ENCODE measurements at regions not wholly inside any gene's neighbourhood (a gene's known extent, or its start where the extent isn't known, plus 50 kb on each side); places are given as distances from the start of the nearest gene placed in this dataset.

DNA sequence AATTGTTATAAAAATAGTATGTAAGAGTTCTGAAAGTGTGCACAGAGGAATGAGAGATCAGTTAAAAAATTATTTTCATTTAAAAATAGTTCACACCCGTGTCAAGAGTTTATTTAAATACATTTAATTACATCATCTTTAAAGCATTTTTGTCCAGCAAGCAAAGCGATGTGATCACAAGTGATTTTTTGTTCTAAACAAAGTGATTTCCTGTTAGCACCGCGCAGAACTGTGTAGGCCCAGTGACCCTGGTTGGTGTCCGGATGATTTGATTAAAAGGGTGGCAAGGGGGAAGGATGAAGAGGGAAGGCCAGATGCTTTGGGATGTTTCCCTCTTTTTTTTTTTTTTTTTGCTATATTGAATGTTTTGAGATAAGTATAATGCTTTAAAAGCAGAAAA lies 227.8 kb upstream of the PITRM1 start:
- H3K27me3 ChIP-seq (ENCODE audit: insufficient read depth, low read length), result no peaks in the 10 kb centered on the region
- 93% methylated on average over 4 of the region's 5 CpGs for WGBS

DNA sequence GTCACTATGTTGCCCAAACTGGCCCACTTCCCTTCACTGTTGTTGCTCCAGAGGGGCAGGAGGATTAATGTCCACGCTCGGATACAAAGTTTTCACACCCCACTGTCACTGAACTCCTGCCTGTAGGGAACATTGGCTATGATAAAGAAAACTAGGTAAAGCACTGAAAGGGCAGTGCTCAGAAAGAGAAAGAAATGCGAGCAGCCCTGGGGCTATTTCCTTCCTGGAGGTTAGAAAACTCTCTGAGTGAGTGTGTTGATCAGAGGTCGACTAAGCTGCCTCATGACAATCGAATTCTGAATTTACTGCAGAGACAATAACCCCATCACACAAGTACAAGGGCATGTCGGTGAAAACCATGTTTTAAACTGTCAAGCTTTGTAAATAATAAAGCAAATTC lies 227.2 kb upstream of the PITRM1 start:
- Histone ChIP-seq H3K27me3 (ENCODE audit: insufficient read depth, low read length) (no peaks in the 10 kb centered on the region), H3K27ac (ENCODE audit: low read depth, low read length) (no peak overlapping the region; the same call in 1 of the 2 replicates), H3K4me1 (ENCODE audit: insufficient read depth, low read length) (peaks cover 7% of the 10 kb centered on the region; the same call in 1 of the 2 replicates), H3K36me3 (ENCODE audit: insufficient read depth, low read length) (no peaks in the 10 kb centered on the region), H3K9ac (ENCODE audit: low read depth, low read length) (no peak overlapping the region), H3K4me3 (ENCODE audit: low read length) (no peak overlapping the region), H3K9me3 (ENCODE audit: insufficient read depth, low read depth, low read length) (peaks cover 1% of the 10 kb centered on the region; the same call in 1 of the 2 replicates)
- WGBS, result 66% methylated on average over 6 of the region's 6 CpGs

More for the DNA sequence above, 227.8 kb upstream of the PITRM1 start:
- H3K4me3 ChIP-seq (ENCODE audit: low read length), result no peak overlapping the region
- H3K27ac ChIP-seq (ENCODE audit: low read depth, low read length), result no peak overlapping the region
- no peaks in the 10 kb centered on the region for H3K9me3 ChIP-seq (ENCODE audit: insufficient read depth, low read depth, low read length)
- H3K36me3 ChIP-seq (ENCODE audit: insufficient read depth, low read length), result no peaks in the 10 kb centered on the region
- H3K9ac ChIP-seq (ENCODE audit: low read depth, low read length), result no peak overlapping the region
- peaks cover 7% of the 10 kb centered on the region; the same call in 1 of the 2 replicates for H3K4me1 ChIP-seq (ENCODE audit: insufficient read depth, low read length)

DNA sequence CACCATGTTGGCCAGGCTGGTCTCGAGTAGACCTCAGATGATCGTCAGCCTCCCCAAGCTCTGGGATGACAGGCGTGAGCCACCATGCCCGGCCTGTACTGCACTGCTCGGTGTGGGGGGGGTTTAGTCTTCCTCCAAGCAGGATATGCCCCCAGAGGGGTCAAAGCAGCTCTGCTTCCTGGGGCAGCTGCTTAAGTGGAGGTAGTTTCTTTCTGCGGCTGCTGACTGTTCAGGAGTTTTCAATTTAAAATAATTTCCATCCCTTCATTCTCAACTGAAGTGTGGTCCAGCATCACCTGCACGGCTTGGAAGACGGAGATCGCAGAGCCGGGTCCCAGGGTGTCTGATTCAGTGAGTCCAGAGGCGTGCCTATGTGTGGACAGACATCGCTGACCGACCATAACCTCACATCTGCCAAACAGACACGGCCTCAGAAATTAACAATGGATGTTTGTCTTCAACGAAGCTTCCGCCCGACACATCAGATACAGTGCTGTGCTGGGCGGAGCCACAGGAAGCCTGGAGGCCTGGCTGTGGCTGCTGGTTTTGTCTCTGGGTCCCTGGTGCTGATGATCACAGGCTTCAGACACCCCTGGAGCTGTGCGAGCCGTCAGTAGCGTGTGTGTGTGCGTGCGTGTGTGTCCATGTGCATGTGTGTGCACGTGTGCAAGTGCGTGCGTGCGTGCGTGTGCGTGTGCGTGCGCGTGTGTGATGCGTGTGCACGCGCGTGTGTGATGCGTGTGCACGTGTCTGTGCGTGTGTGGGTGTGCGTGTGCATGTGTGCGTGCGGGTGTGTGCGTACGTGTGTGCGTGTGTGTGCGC lies 226.5 kb upstream of the PITRM1 start:
- 89% methylated on average over 46 of the region's 46 CpGs for WGBS
- Histone ChIP-seq H3K4me3 (ENCODE audit: low read length) (no peak overlapping the region), H3K27me3 (ENCODE audit: insufficient read depth, low read length) (no peaks in the 10 kb centered on the region), H3K36me3 (ENCODE audit: insufficient read depth, low read length) (no peaks in the 10 kb centered on the region), H3K4me1 (ENCODE audit: insufficient read depth, low read length) (peaks cover 7% of the 10 kb centered on the region; the same call in 1 of the 2 replicates), H3K27ac (ENCODE audit: low read depth, low read length) (no peak overlapping the region), H3K9ac (ENCODE audit: low read depth, low read length) (no peak overlapping the region), H3K9me3 (ENCODE audit: insufficient read depth, low read depth, low read length) (peaks cover 7% of the 10 kb centered on the region; the same call in 1 of the 2 replicates)

DNA sequence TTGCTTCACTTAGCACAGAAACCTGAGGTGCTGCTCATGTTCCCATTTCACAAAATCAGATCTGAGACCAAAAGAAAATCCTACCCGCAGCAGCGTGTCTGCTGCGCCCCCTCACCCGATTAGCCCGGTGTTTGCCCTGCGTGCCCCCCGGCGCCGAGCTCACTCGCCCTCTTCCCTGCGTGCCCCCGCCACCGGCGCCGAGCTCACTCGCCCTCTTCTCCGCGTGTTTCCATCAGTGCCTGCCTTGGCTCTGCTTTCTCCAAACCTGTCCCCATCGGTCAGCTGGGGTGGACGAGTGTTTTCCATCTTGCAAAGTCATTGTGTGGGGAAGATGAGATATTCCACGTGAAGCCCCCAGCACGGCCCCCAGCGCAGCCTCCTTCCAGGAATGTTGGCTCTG lies 225.3 kb upstream of the PITRM1 start:
- Histone ChIP-seq H3K4me1 (ENCODE audit: insufficient read depth, low read length) (peaks cover 7% of the 10 kb centered on the region; the same call in 1 of the 2 replicates), H3K9ac (ENCODE audit: low read depth, low read length) (no peak overlapping the region), H3K36me3 (ENCODE audit: insufficient read depth, low read length) (no peaks in the 10 kb centered on the region), H3K27me3 (ENCODE audit: insufficient read depth, low read length) (no peaks in the 10 kb centered on the region), H3K27ac (ENCODE audit: low read depth, low read length) (no peak overlapping the region), H3K9me3 (ENCODE audit: insufficient read depth, low read depth, low read length) (peaks cover 7% of the 10 kb centered on the region; the same call in 1 of the 2 replicates), H3K4me3 (ENCODE audit: low read length) (no peak overlapping the region)
- WGBS, result 93% methylated on average over 23 of the region's 23 CpGs

DNA sequence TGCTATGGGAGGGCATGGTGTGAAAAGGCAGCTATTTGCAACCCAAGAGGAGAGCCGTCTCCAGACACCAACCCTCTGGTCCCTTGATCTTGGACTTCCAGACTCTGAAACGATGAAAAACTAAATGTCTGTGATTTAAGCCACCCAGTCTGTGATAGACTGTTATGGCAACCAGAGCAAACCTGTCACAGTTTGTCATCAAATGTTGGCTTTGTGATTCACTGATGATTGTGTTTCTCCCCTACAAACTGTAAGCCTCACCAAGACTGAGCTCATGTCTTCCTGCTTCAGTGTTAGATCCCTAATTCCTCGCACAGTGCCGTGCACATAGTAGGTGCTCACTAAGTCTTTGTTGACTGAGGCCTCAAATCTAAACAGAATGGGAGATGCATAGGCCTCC lies 224.6 kb upstream of the PITRM1 start:
- Histone ChIP-seq H3K9me3 (ENCODE audit: insufficient read depth, low read depth, low read length) (peaks cover 7% of the 10 kb centered on the region; the same call in 1 of the 2 replicates), H3K27ac (ENCODE audit: low read depth, low read length) (no peak overlapping the region), H3K4me3 (ENCODE audit: low read length) (no peak overlapping the region), H3K4me1 (ENCODE audit: insufficient read depth, low read length) (peaks cover 7% of the 10 kb centered on the region; the same call in 1 of the 2 replicates), H3K27me3 (ENCODE audit: insufficient read depth, low read length) (no peaks in the 10 kb centered on the region), H3K9ac (ENCODE audit: low read depth, low read length) (no peak overlapping the region), H3K36me3 (ENCODE audit: insufficient read depth, low read length) (no peaks in the 10 kb centered on the region)
- WGBS, result 88% methylated on average over 4 of the region's 4 CpGs

DNA sequence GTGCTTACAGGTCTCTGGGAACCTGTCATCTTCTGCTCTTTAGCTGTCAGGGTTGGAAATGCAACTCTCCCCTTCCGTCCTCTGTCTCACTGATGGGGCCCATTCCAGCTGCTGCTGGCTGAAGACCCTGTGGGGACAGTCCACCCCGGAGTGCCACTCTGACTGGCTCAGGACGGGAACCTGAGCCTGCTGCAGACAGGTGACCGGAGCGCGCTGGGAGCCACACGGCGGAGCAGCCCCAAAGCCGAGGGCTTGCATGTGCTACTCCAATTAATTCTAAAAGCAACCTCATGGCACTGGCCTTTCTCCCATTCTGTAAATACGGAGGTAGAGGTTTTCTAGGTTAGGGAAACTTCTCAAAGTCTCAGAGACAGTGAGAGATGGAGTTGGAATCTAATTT lies 223.5 kb upstream of the PITRM1 start:
- H3K9me3 ChIP-seq (ENCODE audit: insufficient read depth, low read depth, low read length), result peaks cover 7% of the 10 kb centered on the region; the same call in 1 of the 2 replicates
- H3K9ac ChIP-seq (ENCODE audit: low read depth, low read length), result no peak overlapping the region
- H3K4me1 ChIP-seq (ENCODE audit: insufficient read depth, low read length), result peaks cover 7% of the 10 kb centered on the region; the same call in 1 of the 2 replicates
- H3K36me3 ChIP-seq (ENCODE audit: insufficient read depth, low read length), result no peaks in the 10 kb centered on the region
- no peaks in the 10 kb centered on the region for H3K27me3 ChIP-seq (ENCODE audit: insufficient read depth, low read length)
- no peak overlapping the region for H3K4me3 ChIP-seq (ENCODE audit: low read length)
- 92% methylated on average over 10 of the region's 10 CpGs for WGBS
- no peak overlapping the region for H3K27ac ChIP-seq (ENCODE audit: low read depth, low read length)

DNA sequence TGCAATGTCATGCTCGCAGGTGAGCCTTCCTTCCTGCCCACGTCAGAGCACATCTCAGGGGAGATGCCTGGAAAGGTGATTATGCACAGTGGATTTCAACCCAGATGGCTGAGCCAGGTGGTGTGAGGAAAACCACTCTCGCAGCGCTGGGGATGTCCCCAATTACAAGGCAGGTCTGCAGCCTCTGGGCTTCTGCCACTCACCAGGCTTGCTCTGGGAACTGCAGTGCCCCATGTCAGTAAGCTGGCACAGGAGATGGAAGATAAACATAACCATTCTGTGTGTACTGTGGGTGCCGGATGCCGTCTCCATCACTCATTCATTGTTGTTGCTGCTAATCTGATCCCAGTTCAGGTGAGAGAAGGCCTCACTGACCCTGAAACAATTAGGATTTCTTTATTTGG lies 222.9 kb upstream of the PITRM1 start:
- H3K27ac ChIP-seq (ENCODE audit: low read depth, low read length), result no peak overlapping the region
- peaks cover 7% of the 10 kb centered on the region; the same call in 1 of the 2 replicates for H3K9me3 ChIP-seq (ENCODE audit: insufficient read depth, low read depth, low read length)
- no peak overlapping the region for H3K9ac ChIP-seq (ENCODE audit: low read depth, low read length)
- H3K4me1 ChIP-seq (ENCODE audit: insufficient read depth, low read length), result peaks cover 7% of the 10 kb centered on the region; the same call in 1 of the 2 replicates
- 94% methylated on average over 6 of the region's 6 CpGs for whole genome bisulfite sequencing
- no peaks in the 10 kb centered on the region for H3K36me3 ChIP-seq (ENCODE audit: insufficient read depth, low read length)
- H3K4me3 ChIP-seq (ENCODE audit: low read length), result no peak overlapping the region
- no peaks in the 10 kb centered on the region for H3K27me3 ChIP-seq (ENCODE audit: insufficient read depth, low read length)

DNA sequence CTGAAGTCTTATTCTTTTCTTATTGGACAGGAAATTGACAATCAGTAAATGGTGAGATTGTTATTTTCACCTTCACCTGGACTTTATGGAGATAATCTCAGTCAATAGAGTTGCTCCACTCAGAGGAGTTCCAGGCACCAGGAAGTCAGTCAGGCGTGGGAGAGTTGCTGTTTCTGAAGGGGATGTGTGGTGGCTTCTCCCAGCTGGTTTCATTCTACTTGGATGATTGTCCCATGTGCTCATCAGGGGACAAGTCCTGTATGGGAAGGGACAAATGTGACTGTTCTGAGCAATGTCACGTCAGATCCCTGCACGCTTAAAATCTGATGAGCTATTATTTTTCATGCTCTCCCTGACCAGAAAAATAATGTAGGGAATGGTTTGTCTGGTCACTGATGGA lies 222.5 kb upstream of the PITRM1 start:
- 93% methylated on average over 3 of the region's 3 CpGs for WGBS
- Histone ChIP-seq H3K36me3 (ENCODE audit: insufficient read depth, low read length) (no peaks in the 10 kb centered on the region), H3K27me3 (ENCODE audit: insufficient read depth, low read length) (no peaks in the 10 kb centered on the region), H3K9ac (ENCODE audit: low read depth, low read length) (no peak overlapping the region), H3K4me3 (ENCODE audit: low read length) (no peak overlapping the region), H3K27ac (ENCODE audit: low read depth, low read length) (no peak overlapping the region), H3K4me1 (ENCODE audit: insufficient read depth, low read length) (peaks cover 5% of the 10 kb centered on the region; the same call in 1 of the 2 replicates), H3K9me3 (ENCODE audit: insufficient read depth, low read depth, low read length) (peaks cover 7% of the 10 kb centered on the region; the same call in 1 of the 2 replicates)

DNA sequence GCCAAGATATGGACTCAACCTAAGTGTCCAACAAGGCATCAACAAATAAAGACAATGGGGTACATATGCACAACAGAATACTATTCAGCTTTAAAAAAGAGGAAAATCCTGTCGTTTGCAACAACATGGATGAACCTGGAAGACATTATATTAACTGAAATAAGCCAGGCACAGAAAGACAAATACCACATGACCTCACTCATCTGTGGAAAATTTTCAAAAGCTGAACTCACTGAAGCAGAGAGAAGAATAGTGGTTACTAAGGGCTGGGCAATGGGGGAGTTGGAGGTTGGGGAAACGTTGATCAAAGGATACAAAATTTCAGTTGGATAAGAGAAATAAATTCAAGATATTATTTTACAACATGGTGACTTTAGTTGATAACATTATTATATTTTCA lies 221.4 kb upstream of the PITRM1 start:
- no peaks in the 10 kb centered on the region for H3K4me1 ChIP-seq (ENCODE audit: insufficient read depth, low read length)
- 100% methylated on average over 2 of the region's 2 CpGs for WGBS
- no peak overlapping the region for H3K9ac ChIP-seq (ENCODE audit: low read depth, low read length)
- H3K9me3 ChIP-seq (ENCODE audit: insufficient read depth, low read depth, low read length), result peaks cover 7% of the 10 kb centered on the region; the same call in 1 of the 2 replicates
- no peaks in the 10 kb centered on the region for H3K36me3 ChIP-seq (ENCODE audit: insufficient read depth, low read length)
- H3K27me3 ChIP-seq (ENCODE audit: insufficient read depth, low read length), result no peaks in the 10 kb centered on the region
- no peak overlapping the region for H3K4me3 ChIP-seq (ENCODE audit: low read length)
- no peak overlapping the region for H3K27ac ChIP-seq (ENCODE audit: low read depth, low read length)

DNA sequence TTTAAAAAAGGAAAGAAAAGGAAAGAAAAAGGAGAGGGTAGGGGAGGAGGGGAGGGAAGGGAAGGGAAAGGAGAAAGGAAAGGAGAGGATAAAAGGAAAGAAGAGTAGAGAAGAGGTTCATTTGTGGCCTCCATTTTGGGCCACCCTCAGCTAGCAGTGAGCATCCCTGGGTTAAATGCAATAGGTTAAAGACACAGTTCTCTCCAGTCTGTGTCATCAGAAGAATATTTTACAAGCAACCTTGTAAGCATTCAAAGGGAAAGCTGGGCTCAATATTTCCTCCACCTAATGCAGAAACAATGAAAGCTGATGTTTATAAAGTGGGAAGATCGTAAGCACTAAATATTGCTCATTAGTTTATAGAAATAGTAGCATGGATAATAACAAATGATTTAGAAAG lies 219.1 kb upstream of the PITRM1 start:
- 100% methylated on average over 1 of the region's 1 CpG for WGBS
- H3K4me3 ChIP-seq (ENCODE audit: low read length), result no peak overlapping the region
- no peaks in the 10 kb centered on the region for H3K4me1 ChIP-seq (ENCODE audit: insufficient read depth, low read length)
- H3K27me3 ChIP-seq (ENCODE audit: insufficient read depth, low read length), result no peaks in the 10 kb centered on the region
- no peak overlapping the region for H3K9ac ChIP-seq (ENCODE audit: low read depth, low read length)
- no peak overlapping the region for H3K27ac ChIP-seq (ENCODE audit: low read depth, low read length)
- H3K9me3 ChIP-seq (ENCODE audit: insufficient read depth, low read depth, low read length), result peaks cover 7% of the 10 kb centered on the region; the same call in 1 of the 2 replicates
- H3K36me3 ChIP-seq (ENCODE audit: insufficient read depth, low read length), result no peaks in the 10 kb centered on the region

DNA sequence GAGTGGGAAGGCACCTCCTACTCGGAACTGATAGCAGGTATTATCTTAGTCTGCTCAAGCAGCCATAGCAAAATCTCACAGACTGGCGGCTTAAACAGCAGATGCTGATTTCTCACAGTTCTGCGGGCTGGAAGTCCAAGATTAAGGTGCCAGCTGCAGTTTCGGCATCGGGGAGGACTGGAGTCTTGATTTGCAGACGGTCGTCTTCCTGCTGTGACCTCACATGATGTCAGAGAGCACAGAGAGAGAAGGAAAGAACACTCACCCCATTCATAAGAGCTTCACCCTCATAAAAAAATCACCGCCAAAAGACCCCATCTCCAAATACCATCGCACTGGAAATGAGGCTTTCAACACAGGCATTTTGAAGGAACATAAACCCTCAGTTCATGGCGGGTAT lies 216.5 kb upstream of the PITRM1 start:
- Histone ChIP-seq H3K4me1 (ENCODE audit: insufficient read depth, low read length) (no peaks in the 10 kb centered on the region), H3K9ac (ENCODE audit: low read depth, low read length) (no peak overlapping the region), H3K27me3 (ENCODE audit: insufficient read depth, low read length) (no peaks in the 10 kb centered on the region), H3K9me3 (ENCODE audit: insufficient read depth, low read depth, low read length) (peaks cover 9% of the 10 kb centered on the region; the same call in 1 of the 2 replicates), H3K27ac (ENCODE audit: low read depth, low read length) (no peak overlapping the region), H3K4me3 (ENCODE audit: low read length) (no peak overlapping the region), H3K36me3 (ENCODE audit: insufficient read depth, low read length) (no peaks in the 10 kb centered on the region)
- 95% methylated on average over 10 of the region's 10 CpGs for WGBS
